ENCODE measurements at regions not wholly inside any gene's neighbourhood (a gene's known extent, or its start where the extent isn't known, plus 50 kb on each side); places are given as distances from the start of the nearest gene placed in this dataset.
"Not testable (repeated sequence)": the region's sequence is repeated elsewhere in the genome, so short reads cannot be mapped to it uniquely, and the experiment has no call there.

DNA sequence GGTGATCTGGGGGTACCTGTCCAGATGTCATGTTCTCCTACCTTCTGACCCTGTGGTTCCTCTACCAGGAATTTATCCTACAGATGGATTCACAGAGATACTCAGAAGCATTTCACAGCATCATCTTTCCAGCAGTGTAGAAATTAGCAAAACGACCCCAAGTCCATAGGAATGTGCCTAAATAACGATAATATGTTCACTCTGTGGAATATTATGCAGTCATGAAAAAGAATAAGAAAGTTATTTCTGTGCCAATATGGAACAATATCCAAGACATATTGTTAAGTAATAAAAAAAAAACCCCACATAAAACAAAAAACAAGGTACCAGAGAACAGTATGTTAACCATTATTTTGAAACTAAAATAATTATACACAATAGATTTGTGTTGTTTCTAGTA lies 123.8 kb upstream of the SDK1 start:
- no peak overlapping the region for H3K27ac Mint-ChIP-seq
- H3K4me1 Mint-ChIP-seq (ENCODE audit: low read depth): peaks cover 23% of the 10 kb centered on the region
- no peaks in the 10 kb centered on the region for H3K9me3 Mint-ChIP-seq (ENCODE audit: low read depth)
- no peak overlapping the region for H3K4me3 Mint-ChIP-seq (ENCODE audit: low read depth)
- H3K36me3 Mint-ChIP-seq (ENCODE audit: insufficient read depth): no peaks in the 10 kb centered on the region
- no peak for DNase-seq (ENCODE audit: low spot score, unreplicated experiment)
- H3K27me3 Mint-ChIP-seq: no peaks in the 10 kb centered on the region
- TF ChIP-seq, protein P1, sequence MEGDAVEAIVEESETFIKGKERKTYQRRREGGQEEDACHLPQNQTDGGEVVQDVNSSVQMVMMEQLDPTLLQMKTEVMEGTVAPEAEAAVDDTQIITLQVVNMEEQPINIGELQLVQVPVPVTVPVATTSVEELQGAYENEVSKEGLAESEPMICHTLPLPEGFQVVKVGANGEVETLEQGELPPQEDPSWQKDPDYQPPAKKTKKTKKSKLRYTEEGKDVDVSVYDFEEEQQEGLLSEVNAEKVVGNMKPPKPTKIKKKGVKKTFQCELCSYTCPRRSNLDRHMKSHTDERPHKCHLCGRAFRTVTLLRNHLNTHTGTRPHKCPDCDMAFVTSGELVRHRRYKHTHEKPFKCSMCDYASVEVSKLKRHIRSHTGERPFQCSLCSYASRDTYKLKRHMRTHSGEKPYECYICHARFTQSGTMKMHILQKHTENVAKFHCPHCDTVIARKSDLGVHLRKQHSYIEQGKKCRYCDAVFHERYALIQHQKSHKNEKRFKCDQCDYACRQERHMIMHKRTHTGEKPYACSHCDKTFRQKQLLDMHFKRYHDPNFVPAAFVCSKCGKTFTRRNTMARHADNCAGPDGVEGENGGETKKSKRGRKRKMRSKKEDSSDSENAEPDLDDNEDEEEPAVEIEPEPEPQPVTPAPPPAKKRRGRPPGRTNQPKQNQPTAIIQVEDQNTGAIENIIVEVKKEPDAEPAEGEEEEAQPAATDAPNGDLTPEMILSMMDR (IDR thresholded peaks at IDR 0.05; ENCODE audit: unreplicated experiment): no peak

GRCh38 chr7:3179456-3179855 lies 121.6 kb upstream of the SDK1 start:
- H3K4me1 Mint-ChIP-seq (ENCODE audit: low read depth): peaks cover 20% of the 10 kb centered on the region
- TF ChIP-seq, protein P1 (IDR thresholded peaks at IDR 0.05; ENCODE audit: unreplicated experiment): no peak
- no peak overlapping the region for H3K27ac Mint-ChIP-seq
- no peaks in the 10 kb centered on the region for H3K27me3 Mint-ChIP-seq
- no peak overlapping the region for H3K4me3 Mint-ChIP-seq (ENCODE audit: low read depth)
- H3K9me3 Mint-ChIP-seq (ENCODE audit: low read depth): no peaks in the 10 kb centered on the region
- no peaks in the 10 kb centered on the region for H3K36me3 Mint-ChIP-seq (ENCODE audit: insufficient read depth)
- DNase-seq (ENCODE audit: low spot score, unreplicated experiment): no peak

GRCh38 chr7:3180604-3181003 lies 120.4 kb upstream of the SDK1 start:
- no peak overlapping the region for H3K4me3 Mint-ChIP-seq (ENCODE audit: low read depth)
- H3K27me3 Mint-ChIP-seq: no peaks in the 10 kb centered on the region
- H3K9me3 Mint-ChIP-seq (ENCODE audit: low read depth): no peaks in the 10 kb centered on the region
- no peak for DNase-seq (ENCODE audit: low spot score, unreplicated experiment)
- H3K36me3 Mint-ChIP-seq (ENCODE audit: insufficient read depth): no peaks in the 10 kb centered on the region
- TF ChIP-seq, protein P1 (IDR thresholded peaks at IDR 0.05; ENCODE audit: unreplicated experiment): no peak
- no peak overlapping the region for H3K27ac Mint-ChIP-seq
- peaks cover 12% of the 10 kb centered on the region for H3K4me1 Mint-ChIP-seq (ENCODE audit: low read depth)

DNA sequence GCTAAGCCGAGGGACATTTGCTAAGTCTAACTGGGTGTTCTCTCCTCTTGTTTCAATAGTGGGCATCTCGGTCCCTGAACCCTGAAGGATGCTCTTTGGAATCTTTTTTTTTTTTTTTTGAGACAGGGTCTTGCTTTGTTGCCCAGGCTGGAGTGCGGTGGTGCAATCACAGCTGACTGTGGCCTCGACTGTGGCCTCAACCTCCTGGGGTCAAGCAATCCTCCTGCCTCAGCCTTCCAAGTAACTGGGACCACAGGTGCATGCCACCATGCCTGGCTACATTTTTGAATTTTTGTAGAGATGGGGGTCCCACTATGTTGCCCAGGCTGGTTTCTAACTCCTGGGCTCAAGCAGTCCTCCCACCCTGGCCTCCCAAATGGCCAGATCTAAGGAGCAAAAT lies 119.0 kb upstream of the SDK1 start:
- not testable (repeated sequence) for DNase-seq (ENCODE audit: low spot score, unreplicated experiment); H3K4me1 Mint-ChIP-seq (ENCODE audit: low read depth); H3K27me3 Mint-ChIP-seq; H3K4me3 Mint-ChIP-seq (ENCODE audit: low read depth); H3K27ac Mint-ChIP-seq; H3K9me3 Mint-ChIP-seq (ENCODE audit: low read depth); H3K36me3 Mint-ChIP-seq (ENCODE audit: insufficient read depth)

DNA sequence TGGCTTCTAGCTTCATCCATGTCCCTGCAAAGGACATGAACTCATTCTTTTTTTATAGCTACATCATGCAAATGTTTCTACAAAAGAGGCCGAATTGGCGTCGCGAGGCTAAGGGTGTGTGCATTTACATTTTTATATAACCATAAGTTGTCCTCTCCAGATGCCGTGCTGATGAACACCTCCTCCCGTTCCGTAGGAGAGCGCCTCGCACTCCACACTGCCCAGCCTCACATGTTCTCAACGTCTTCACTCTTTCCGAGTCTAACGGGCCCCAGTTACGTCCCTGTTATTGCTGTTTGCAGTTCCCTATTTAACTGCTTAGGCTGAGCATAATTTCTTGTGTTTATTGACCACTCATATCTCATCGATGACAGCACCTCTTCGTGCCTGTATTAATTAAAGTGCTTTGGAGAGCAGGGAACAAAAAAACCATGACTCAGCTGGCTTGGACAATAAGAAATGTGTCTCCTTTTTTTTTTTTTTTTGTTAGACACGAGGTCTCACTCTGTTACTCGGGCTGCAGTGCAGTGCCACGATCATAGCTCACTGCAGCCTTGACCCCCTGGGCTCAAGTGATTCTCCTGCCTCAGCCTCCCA lies 113.5 kb upstream of the SDK1 start:
- TF ChIP-seq, protein P1 (IDR thresholded peaks at IDR 0.05; ENCODE audit: unreplicated experiment): no peak
- no peak overlapping the region for H3K4me3 Mint-ChIP-seq (ENCODE audit: low read depth)
- H3K27ac Mint-ChIP-seq: no peak overlapping the region
- peaks cover 4% of the 10 kb centered on the region for H3K4me1 Mint-ChIP-seq (ENCODE audit: low read depth)
- H3K9me3 Mint-ChIP-seq (ENCODE audit: low read depth): no peaks in the 10 kb centered on the region
- DNase-seq (ENCODE audit: low spot score, unreplicated experiment): no peak
- no peaks in the 10 kb centered on the region for H3K36me3 Mint-ChIP-seq (ENCODE audit: insufficient read depth)
- H3K27me3 Mint-ChIP-seq: no peaks in the 10 kb centered on the region

DNA sequence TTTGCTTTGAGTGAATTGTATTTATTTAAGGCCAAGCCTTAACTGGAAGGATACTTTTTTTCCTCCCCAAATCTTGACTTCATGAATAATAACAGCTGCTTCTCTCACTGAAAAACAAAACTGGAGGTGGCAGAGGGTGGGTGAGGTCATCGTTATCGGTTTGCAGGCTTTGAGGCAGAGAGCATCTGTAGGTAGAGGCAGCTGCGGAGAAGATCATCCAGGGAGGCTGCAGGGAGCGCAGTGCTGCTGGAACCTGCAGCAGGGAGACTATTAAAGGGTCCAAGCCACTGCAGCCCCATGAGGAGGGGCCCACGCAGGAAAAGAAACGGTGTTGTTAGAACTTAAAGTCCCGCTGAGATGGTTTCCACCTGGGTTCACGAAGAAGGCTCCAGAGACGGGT lies 112.1 kb upstream of the SDK1 start:
- Mint-ChIP-seq H3K4me1 (ENCODE audit: low read depth) (peaks cover 7% of the 10 kb centered on the region), H3K9me3 (ENCODE audit: low read depth) (peaks cover 5% of the 10 kb centered on the region), H3K27ac (peak overlapping the region; percentile 55), H3K27me3 (no peaks in the 10 kb centered on the region), H3K4me3 (ENCODE audit: low read depth) (no peak overlapping the region), H3K36me3 (ENCODE audit: insufficient read depth) (peaks cover 3% of the 10 kb centered on the region)
- TF ChIP-seq, protein P1 (IDR thresholded peaks at IDR 0.05; ENCODE audit: unreplicated experiment): no peak
- no peak for DNase-seq (ENCODE audit: low spot score, unreplicated experiment)
